H1 (cell line): ENCODE measurements at regions not wholly inside any gene's neighbourhood (a gene's known extent, or its start where the extent isn't known, plus 50 kb on each side); places are given as distances from the start of the nearest gene placed in this dataset.

Experiments
- CTCF ChIA-PET: fragments of 300-600 bp; sonication (Branson Sonifier 250); formaldehyde crosslinking; loops from one replicate; lab custom pipeline; 2021; ENCODE audit not compliant: partially characterized antibody; lab: Charles Lee
- POLR2A ChIA-PET: fragments of 300-600 bp; sonication (Branson Sonifier 250); formaldehyde crosslinking; loops from one replicate; lab custom pipeline; 2021; ENCODE audit warnings: inconsistent platforms; ENCODE audit not compliant: partially characterized antibody; lab: Charles Lee
- DNase-seq, 2 experiments: peaks; one replicate each; pipeline versions ENCODE4 v3.0.0 to v3.0.0-alpha.2; 2010 to 2022; ENCODE audit warnings: low spot score in 2 of 2, low read depth in 1 of 2, mixed read lengths in 1 of 2
- FAIRE-seq: peaks from 2 replicates; lab custom pipeline; 2011; peaks lifted over from hg19 to GRCh38; lab: Jason Lieb, UNC
- H2AFZ ChIP-seq: 2 replicates; pipeline ENCODE4 v1.8.1; 2012; ENCODE audit warnings: low read length, inconsistent platforms
- H2AK5ac ChIP-seq: 2 replicates; pipeline ENCODE4 v1.6.1; 2013; ENCODE audit warnings: low read depth, low read length
- H2BK120ac ChIP-seq: replicated peaks from 2 replicates; pipeline ENCODE3; 2013; ENCODE audit warnings: low read depth, low read length, inconsistent platforms
- H2BK12ac ChIP-seq: 2 replicates; pipeline ENCODE4 v1.6.1; 2013; ENCODE audit warnings: low read depth, low read length
- H2BK15ac ChIP-seq: 2 replicates; pipeline ENCODE4 v1.6.1; 2013; ENCODE audit warnings: low read length
- H2BK20ac ChIP-seq: 2 replicates; pipeline ENCODE4 v1.6.1; 2013; ENCODE audit warnings: low read length
- H2BK5ac ChIP-seq: 2 replicates; pipeline ENCODE4 v1.6.1; 2013; ENCODE audit warnings: low read depth, low read length
- H3K14ac ChIP-seq: 2 replicates; pipeline ENCODE4 v1.6.1; 2013; ENCODE audit warnings: inconsistent platforms; ENCODE audit not compliant: insufficient read length
- H3K18ac ChIP-seq: 2 replicates; pipeline ENCODE4 v1.6.1; 2013; ENCODE audit warnings: low read length; ENCODE audit errors: extremely low read depth
- H3K23ac ChIP-seq: 2 replicates; pipeline ENCODE4 v1.6.1; 2013; ENCODE audit warnings: inconsistent platforms; ENCODE audit not compliant: insufficient read length
- H3K23me2 ChIP-seq: 2 replicates; pipeline ENCODE4 v1.6.1; 2013; ENCODE audit warnings: low read depth, low read length
- H3K27ac ChIP-seq: 2 replicates; pipeline ENCODE4 v1.6.1; 2011; ENCODE audit warnings: low read depth, low read length, inconsistent platforms
- H3K27me3 ChIP-seq, 4 experiments: replicated peaks in 1 of 4; 1 replicate in 1 of 4; 2 replicates in 3 of 4; pipeline versions ENCODE4 v1.6.1 to v1.8.1; 2011 to 2013; ENCODE audit warnings: low read length in 3 of 4, mild to moderate bottlenecking in 3 of 4, inconsistent platforms in 2 of 4, mixed read lengths in 2 of 4, moderate library complexity in 1 of 4; ENCODE audit not compliant: control insufficient read depth in 3 of 4, insufficient read depth in 3 of 4; ENCODE audit errors: extremely low read depth in 1 of 4
- H3K36me3 ChIP-seq, 4 experiments: 2 replicates each; pipeline versions ENCODE4 v1.6.1 to v1.8.1; 2011 to 2013; ENCODE audit warnings: mild to moderate bottlenecking in 4 of 4, low read length in 3 of 4, moderate library complexity in 2 of 4, control low read depth in 1 of 4, inconsistent platforms in 1 of 4; ENCODE audit not compliant: insufficient read depth in 4 of 4, control insufficient read depth in 2 of 4
- H3K4ac ChIP-seq: replicated peaks from 2 replicates; pipeline ENCODE3; 2013; ENCODE audit warnings: low read length, low read depth, mixed read lengths, inconsistent platforms; ENCODE audit not compliant: insufficient read length
- H3K4me1 ChIP-seq, 4 experiments: replicated peaks in 1 of 4; 1 replicate in 1 of 4; 2 replicates in 3 of 4; pipeline versions ENCODE4 v1.6.1 to v1.8.1; 2011 to 2013; ENCODE audit warnings: low read length in 3 of 4, inconsistent platforms in 2 of 4, mixed read lengths in 1 of 4; ENCODE audit not compliant: insufficient read depth in 4 of 4, control insufficient read depth in 3 of 4
- H3K4me2 ChIP-seq, 2 experiments: 2 replicates each; pipeline versions ENCODE4 v1.6.1 to v1.8.1; 2011 to 2013; ENCODE audit warnings: low read depth in 2 of 2, low read length in 2 of 2, control low read depth in 1 of 2, inconsistent platforms in 1 of 2, mild to moderate bottlenecking in 1 of 2; ENCODE audit not compliant: insufficient read depth in 1 of 2
- H3K4me3 ChIP-seq, 4 experiments: fragments of 200-600, 300-600 bp in 1 of 4; sonication (generic), shearing (Covaris generic), sonication (Bioruptor Twin) in 1 of 4; 2 replicates each; pipeline versions ENCODE4 v1.5.1 to v1.8.1; 2011 to 2016; ENCODE audit warnings: low read length in 4 of 4, low read depth in 3 of 4, control low read depth in 2 of 4, inconsistent platforms in 2 of 4, mild to moderate bottlenecking in 2 of 4, mixed read lengths in 1 of 4, moderate library complexity in 1 of 4; ENCODE audit not compliant: insufficient read depth in 2 of 4; ENCODE audit errors: extremely low read depth in 1 of 4
- H3K56ac ChIP-seq: replicated peaks from 2 replicates; pipeline ENCODE3; 2013; ENCODE audit warnings: low read depth, mild to moderate bottlenecking, mixed read lengths, low read length, inconsistent platforms; ENCODE audit not compliant: insufficient read length
- H3K79me1 ChIP-seq: 2 replicates; pipeline ENCODE4 v1.6.1; 2013; ENCODE audit warnings: low read depth, low read length, control low read depth
- H3K79me2 ChIP-seq, 2 experiments: 2 replicates each; pipeline versions ENCODE4 v1.6.1 to v1.8.1; 2012 to 2013; ENCODE audit warnings: low read length in 2 of 2, mild to moderate bottlenecking in 2 of 2, inconsistent platforms in 1 of 2; ENCODE audit not compliant: insufficient read depth in 2 of 2, control insufficient read depth in 1 of 2
- H3K9ac ChIP-seq, 4 experiments: replicated peaks in 1 of 4; 1 replicate in 1 of 4; 2 replicates in 3 of 4; pipeline versions ENCODE4 v1.6.1 to v1.8.1; 2011 to 2013; ENCODE audit warnings: low read depth in 3 of 4, low read length in 3 of 4, control low read depth in 2 of 4, mild to moderate bottlenecking in 2 of 4, moderate library complexity in 2 of 4, inconsistent platforms in 1 of 4; ENCODE audit errors: extremely low read depth in 1 of 4
- H3K9me3 ChIP-seq, 2 experiments: 2 replicates each; pipeline versions ENCODE4 v1.6.1 to v1.8.1; 2012 to 2013; ENCODE audit warnings: mild to moderate bottlenecking in 2 of 2, moderate library complexity in 2 of 2, control low read depth in 1 of 2, inconsistent platforms in 1 of 2, low read depth in 1 of 2, low read length in 1 of 2, mixed read lengths in 1 of 2; ENCODE audit not compliant: insufficient read depth in 2 of 2
- H4K20me1 ChIP-seq, 2 experiments: replicated peaks in 1 of 2; 2 replicates each; pipeline versions ENCODE3 to v1.8.1; 2011 to 2013; ENCODE audit warnings: inconsistent platforms in 2 of 2, low read length in 2 of 2, mild to moderate bottlenecking in 1 of 2; ENCODE audit not compliant: insufficient read depth in 2 of 2, control insufficient read depth in 1 of 2
- H4K5ac ChIP-seq: 2 replicates; pipeline ENCODE4 v1.6.1; 2013; ENCODE audit warnings: low read length, low read depth, mixed read lengths, inconsistent platforms; ENCODE audit not compliant: insufficient read length
- H4K8ac ChIP-seq: 2 replicates; pipeline ENCODE4 v1.8.0; 2013; ENCODE audit warnings: mild to moderate bottlenecking, moderate library complexity, low read length, inconsistent platforms; ENCODE audit not compliant: insufficient read depth; ENCODE audit errors: extremely low read depth
- H4K91ac ChIP-seq: replicated peaks from 2 replicates; pipeline ENCODE3; 2013; ENCODE audit warnings: low read length, mixed read lengths, inconsistent platforms; ENCODE audit not compliant: insufficient read length
- CTCF ChIP-seq, 3 experiments: IDR thresholded peaks; 1 replicate in 2 of 3; 2 replicates in 1 of 3; pipeline versions ENCODE4 v1.5.1 to v1.6.1; 2011; ENCODE audit warnings: low read length in 3 of 3, mild to moderate bottlenecking in 3 of 3, inconsistent platforms in 2 of 3, low read depth in 1 of 3, moderate library complexity in 1 of 3; ENCODE audit not compliant: insufficient read depth in 1 of 3; ENCODE audit errors: control extremely low read depth in 1 of 3
- RAD21 ChIP-seq, 2 experiments: IDR thresholded peaks in 1 of 2; conservative IDR thresholded peaks in 1 of 2; 2 replicates each; pipeline ENCODE4 v1.6.1; 2011; ENCODE audit warnings: low read depth in 2 of 2, low read length in 2 of 2, improper control_type of control experiment in 1 of 2, inconsistent platforms in 1 of 2, mild to moderate bottlenecking in 1 of 2, moderate library complexity in 1 of 2
- SP1 ChIP-seq: IDR thresholded peaks from 2 replicates; pipeline ENCODE4 v1.6.1; 2011; ENCODE audit warnings: low read depth, low read length
- WGBS, 2 experiments: shearing (Covaris generic) in 1 of 2; methylation state at CpG; one replicate each; pipeline versions ENCODE4 v1.1.6 to v1.1.7; 2013 to 2015; ENCODE audit warnings: low lambda C conversion rate in 2 of 2, mixed read lengths in 2 of 2, inconsistent platforms in 1 of 2, low coverage in 1 of 2, missing lambda C conversion rate in 1 of 2; ENCODE audit not compliant: insufficient replicate concordance in 2 of 2, insufficient coverage in 1 of 2, insufficient read length in 1 of 2; ENCODE audit errors: extremely low coverage in 1 of 2, missing lambda C conversion rate in 1 of 2; 5-methylcytosine and 5-hydroxymethylcytosine counted together

DNA sequence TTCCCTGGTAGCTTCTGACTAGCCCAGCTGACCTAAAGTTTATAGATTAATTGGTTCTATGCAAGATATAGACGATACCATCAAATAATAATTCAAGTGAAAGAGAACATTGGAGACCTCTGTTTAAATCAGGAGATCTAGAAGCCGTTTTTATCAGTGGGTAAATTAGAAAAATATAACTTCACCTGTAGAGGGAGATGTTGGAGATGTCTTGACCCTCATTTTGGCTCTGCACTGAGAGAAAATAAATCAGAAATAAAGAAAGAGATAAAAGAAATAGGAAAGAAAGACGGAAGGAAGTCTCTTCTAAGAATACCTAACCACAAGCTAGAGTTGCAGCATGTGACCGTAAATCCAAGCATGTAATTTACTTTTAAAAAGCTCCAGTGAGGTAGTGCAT lies 684.5 kb downstream of the C12orf50 start:
- H3K4me2 ChIP-seq: no peak overlapping the region
- 82% methylated on average over 4 of the region's 4 CpGs; no CpG with 5 or more reads in 1 of the 2 experiments for WGBS, 2 experiments
- no peaks in the 10 kb centered on the region for H3K36me3 ChIP-seq
- POLR2A ChIA-PET: no interaction called here
- H2BK120ac ChIP-seq: no peak overlapping the region
- no peak overlapping the region for H3K4me3 ChIP-seq
- no peaks in the 10 kb centered on the region for H3K23me2 ChIP-seq
- H2AFZ ChIP-seq: no peak overlapping the region
- H2BK15ac ChIP-seq: no peak overlapping the region
- no peak overlapping the region for H3K27ac ChIP-seq
- H3K56ac ChIP-seq: no peak overlapping the region
- no peaks in the 10 kb centered on the region for H3K27me3 ChIP-seq
- no peaks in the 10 kb centered on the region for H3K4me1 ChIP-seq
- H3K18ac ChIP-seq: no peak overlapping the region
- DNase-seq (no peak), FAIRE-seq (no peak)
- H3K23ac ChIP-seq: no peak overlapping the region
- no peaks in the 10 kb centered on the region for H3K9me3 ChIP-seq
- H4K8ac ChIP-seq: no peak overlapping the region
- no peak overlapping the region for H4K5ac ChIP-seq
- H4K91ac ChIP-seq: no peak overlapping the region
- H3K79me2 ChIP-seq: no peaks in the 10 kb centered on the region
- H2BK5ac ChIP-seq: no peak overlapping the region
- peak; percentile 40 to 47 for TF ChIP-seq RAD21 (IDR thresholded peaks at IDR 0.05 in 1 of 2, conservative IDR thresholded peaks at IDR 0.05 in 1 of 2; ENCODE audit: low read depth in 2 of 2, low read length in 2 of 2)
- TF ChIP-seq SP1: no peak
- peak in 2 of 3 experiments; percentile 3 to 7; a peak in 2 of 4 replicates for TF ChIP-seq CTCF (IDR thresholded peaks at IDR 0.05; ENCODE audit: control extremely low read depth in 1 of 3, insufficient read depth in 1 of 3, low read depth in 1 of 3, low read length in 3 of 3)
- H3K79me1 ChIP-seq: no peaks in the 10 kb centered on the region
- H3K4ac ChIP-seq: no peak overlapping the region
- no peak overlapping the region for H3K14ac ChIP-seq
- H2AK5ac ChIP-seq: no peak overlapping the region
- CTCF ChIA-PET: interaction anchor here (0.6 to 1.5 kb wide), 12 partner anchors 13 to 428 kb away, joined by 3 to 6 read pairs (median 3); no protein-coding TSS in a partner anchor
- no peaks in the 10 kb centered on the region for H4K20me1 ChIP-seq
- H2BK20ac ChIP-seq: no peak overlapping the region
- H3K9ac ChIP-seq: no peak overlapping the region
- no peak overlapping the region for H2BK12ac ChIP-seq
